GM03348 (cell line): ENCODE measurements at regions not wholly inside any gene's neighbourhood (a gene's known extent, or its start where the extent isn't known, plus 50 kb on each side); places are given as distances from the start of the nearest gene placed in this dataset.

Source experiments
- DNase-seq: peaks from one replicate; pipeline ENCODE4 v3.0.0; 2012; ENCODE audit warnings: low spot score

GRCh38 chr15:98561169-98561941 lies 87.0 kb upstream of the IGF1R start:
- no peak for DNase-seq

DNA sequence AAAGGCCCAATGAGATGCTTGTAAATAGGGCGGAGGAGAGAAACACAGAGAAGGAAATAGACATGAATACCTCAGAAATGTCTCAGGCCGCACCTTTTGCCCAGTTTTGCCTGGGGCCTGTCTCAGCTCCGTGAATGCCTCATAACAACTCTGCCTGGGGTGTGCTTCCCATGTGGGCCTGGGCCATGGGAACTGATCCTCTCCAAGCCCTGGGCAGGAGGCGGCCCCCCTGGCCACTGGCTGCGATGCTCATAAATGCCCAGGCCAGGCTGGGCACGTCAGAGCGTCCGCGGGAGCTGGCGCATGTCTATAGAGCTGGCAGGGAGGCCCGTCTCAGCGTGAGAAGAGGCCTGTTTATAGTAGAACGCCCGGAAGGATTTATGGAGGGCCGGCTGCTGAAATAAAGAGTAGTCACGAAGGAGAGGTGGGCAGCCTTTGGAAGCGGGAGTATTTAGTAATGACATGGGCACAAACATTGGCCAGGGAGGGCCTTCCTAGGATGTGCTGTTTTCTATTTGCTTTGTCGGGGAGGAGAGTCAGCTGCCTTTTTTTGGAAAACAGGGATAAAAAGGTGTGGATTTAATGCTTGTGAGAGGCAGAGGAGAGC lies 85.9 kb upstream of the IGF1R start:
- DNase-seq: no peak

GRCh38 chr15:98565566-98565965 lies 82.8 kb upstream of the IGF1R start:
- no peak for DNase-seq

DNA sequence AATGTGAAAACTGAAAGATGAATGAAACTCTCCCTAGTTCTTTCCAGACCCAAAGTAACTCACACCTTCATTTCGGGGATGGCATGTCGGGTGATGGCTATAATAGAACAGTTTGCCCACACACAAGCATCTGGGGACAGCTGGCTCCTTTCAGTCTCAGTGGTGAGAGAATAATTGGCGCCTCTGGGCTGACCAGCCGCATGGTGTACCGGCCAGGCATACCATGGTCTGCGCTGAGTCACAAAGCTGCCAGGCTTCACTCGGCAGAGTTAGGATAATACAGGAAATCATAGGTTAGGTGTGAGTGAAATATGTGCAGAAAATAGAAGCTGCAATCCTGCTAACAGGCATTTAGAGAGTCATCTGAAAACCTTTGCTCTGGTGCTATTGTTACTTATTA lies 80.4 kb upstream of the IGF1R start:
- no peak for DNase-seq

DNA sequence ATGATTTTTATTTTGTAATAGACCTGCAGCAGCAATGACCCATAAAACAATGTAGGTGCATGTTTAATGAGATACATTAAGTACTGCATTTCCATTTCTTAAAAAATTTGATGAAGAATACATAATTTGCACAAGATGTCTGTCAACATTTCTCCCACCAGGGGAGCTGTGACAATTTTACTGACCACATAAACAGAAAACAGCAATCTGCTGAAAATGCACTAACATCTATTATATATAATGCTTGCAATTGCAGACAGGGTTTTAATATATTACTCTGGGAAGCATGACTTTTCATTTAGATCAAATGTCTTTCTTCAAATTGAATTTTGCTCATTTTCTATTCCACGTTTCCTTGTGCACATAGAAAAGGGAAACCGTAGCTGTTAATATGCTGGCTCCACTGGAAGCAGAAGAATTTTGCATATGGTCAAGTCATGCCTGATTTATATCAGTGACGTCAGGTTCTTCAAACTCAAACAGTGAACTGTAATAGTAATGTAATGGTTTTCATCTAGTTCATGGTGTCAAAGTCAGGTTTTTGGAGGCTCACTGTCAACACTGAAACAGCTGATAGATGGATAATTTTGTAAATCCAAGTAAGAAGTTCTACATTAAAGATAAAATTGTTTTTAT lies 79.8 kb upstream of the IGF1R start:
- no peak for DNase-seq

DNA sequence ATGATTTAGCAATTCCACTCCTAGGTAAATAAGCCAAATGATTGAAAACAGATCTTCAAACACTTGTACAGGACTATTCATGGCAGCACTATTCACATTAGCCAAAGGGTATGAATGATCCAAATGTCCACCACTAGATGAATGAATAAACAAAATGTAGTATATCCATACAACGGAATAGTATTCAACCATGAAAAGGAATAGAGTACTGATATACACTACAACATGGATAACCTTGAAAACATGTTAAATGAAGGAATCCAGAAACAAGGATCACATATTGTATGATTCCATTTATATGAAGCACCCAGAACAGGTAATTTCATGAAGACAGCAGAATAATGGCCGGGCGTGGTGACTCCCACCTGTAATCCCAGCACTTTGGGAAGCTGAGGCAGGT lies 78.2 kb upstream of the IGF1R start:
- no peak for DNase-seq

DNA sequence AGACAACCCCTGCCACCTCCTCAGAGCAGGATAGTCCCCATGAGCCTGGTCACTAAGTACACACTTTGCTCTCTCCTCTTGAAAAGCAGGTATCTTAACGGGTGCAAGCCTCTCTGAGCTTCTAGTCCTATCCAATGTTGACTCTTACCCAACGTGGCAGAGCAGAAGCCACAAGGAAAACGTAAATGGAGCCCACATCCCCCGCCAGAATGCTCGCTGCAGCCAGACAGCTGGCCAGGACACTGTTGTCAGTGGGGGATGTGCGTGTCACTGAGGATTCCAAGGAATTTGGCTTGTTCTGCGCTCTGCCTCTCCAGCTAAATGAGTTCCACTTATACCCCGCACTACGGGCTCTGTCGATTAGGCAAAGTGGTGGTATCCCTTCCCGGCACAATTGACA lies 67.8 kb upstream of the IGF1R start:
- peak; percentile 19 for DNase-seq

- no peak for DNase-seq
Measured at GRCh38 chr15:98581715-98582114, 66.6 kb upstream of the IGF1R start.

- no peak for DNase-seq
Measured at GRCh38 chr15:98582900-98583554, 65.3 kb upstream of the IGF1R start.

DNA sequence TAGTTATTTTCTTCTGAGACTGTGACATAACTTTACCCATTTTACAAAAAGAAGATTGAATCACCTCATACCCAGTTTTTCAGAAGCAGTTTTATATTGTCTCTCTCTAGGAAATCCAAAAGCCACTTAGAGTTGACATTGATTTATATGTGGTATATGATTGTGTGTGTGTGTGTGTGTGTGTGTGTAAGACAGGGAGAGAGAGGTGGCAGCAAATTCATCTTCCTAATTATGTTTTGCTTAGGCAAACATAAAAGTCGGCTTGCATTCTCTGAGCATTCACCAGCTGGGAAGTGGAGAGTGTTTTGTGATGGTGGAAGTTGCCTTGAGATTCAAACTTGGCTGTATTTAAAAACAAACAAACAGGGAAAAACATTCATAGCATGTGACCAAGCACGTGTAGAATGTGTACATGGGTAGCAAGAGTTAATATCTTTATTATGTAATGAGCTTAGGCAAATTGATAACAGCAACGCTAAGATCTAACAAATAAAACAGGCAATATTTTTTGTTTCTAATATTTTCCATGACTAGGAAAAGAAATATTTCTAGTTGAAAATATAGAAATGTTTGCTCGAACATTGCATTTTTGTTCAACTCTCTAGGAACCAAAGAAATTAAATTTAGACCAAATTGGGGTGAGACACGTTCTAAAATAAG lies 64.4 kb upstream of the IGF1R start:
- DNase-seq: no peak

- DNase-seq: no peak
Measured at GRCh38 chr15:98586066-98586465, 62.3 kb upstream of the IGF1R start.

- no peak for DNase-seq
Measured at GRCh38 chr15:98592136-98592535, 56.2 kb upstream of the IGF1R start.

GRCh38 chr15:98596131-98596530 lies 52.2 kb upstream of the IGF1R start:
- no peak for DNase-seq

DNA sequence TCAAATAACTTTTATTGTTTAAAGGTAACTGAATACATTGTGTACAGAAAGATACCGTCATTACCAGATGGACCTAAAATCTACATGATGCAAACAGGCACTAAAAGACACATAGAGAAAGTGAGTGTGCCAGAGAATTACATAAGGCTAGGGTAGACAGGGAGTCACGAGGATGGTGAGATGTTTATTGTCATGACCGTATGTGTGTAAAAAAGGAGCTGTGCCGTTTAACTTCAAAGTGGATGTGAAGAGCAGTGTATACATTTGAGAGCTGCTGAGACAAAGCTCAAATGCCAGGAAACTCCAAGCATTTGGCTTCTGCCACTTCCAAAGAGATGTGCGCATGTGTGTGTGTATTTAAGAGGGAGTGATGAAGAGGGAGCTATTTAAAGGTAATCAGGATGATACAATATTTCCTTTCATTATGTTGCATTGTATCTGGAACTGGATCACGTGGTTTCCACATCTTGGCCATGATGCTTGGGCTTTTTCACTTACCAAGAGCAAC lies 51.4 kb upstream of the IGF1R start:
- DNase-seq: no peak

- no peak for DNase-seq
Measured at GRCh38 chr15:98597666-98598065, 50.7 kb upstream of the IGF1R start.
